GM12873 (cell line): ENCODE measurements at regions not wholly inside any gene's neighbourhood (a gene's known extent, or its start where the extent isn't known, plus 50 kb on each side); places are given as distances from the start of the nearest gene placed in this dataset.

ENCODE experiments used
- CTCF ChIP-seq: IDR thresholded peaks from 2 replicates; pipeline ENCODE4 v1.5.1; 2012; ENCODE audit warnings: low read depth, mild to moderate bottlenecking, moderate library complexity, low read length, control low read depth; ENCODE audit not compliant: insufficient read depth; ENCODE audit errors: missing control alignments

GRCh38 chr3:101141135-101141534 lies 147.9 kb upstream of the ABI3BP start:
- TF ChIP-seq CTCF = no peak

GRCh38 chr3:101138817-101139216 lies 145.6 kb upstream of the ABI3BP start:
- no peak for TF ChIP-seq CTCF

GRCh38 chr3:101134331-101134730 lies 141.1 kb upstream of the ABI3BP start:
- no peak for TF ChIP-seq CTCF

- TF ChIP-seq CTCF = no peak
Measured at GRCh38 chr3:101133652-101134051, 140.4 kb upstream of the ABI3BP start.

- TF ChIP-seq CTCF = peak; percentile 29
Measured at GRCh38 chr3:101131767-101132166, 138.5 kb upstream of the ABI3BP start.

- no peak for TF ChIP-seq CTCF
Measured at GRCh38 chr3:101128786-101129185, 135.6 kb upstream of the ABI3BP start.

- TF ChIP-seq CTCF = no peak
Measured at GRCh38 chr3:101128001-101128400, 134.8 kb upstream of the ABI3BP start.
